WTC11 (cell line): ENCODE measurements at regions not wholly inside any gene's neighbourhood (a gene's known extent, or its start where the extent isn't known, plus 50 kb on each side); places are given as distances from the start of the nearest gene placed in this dataset.

Experiments used
- ATAC-seq: fragments of 200-7000 bp; cut with Tn5 transposase; 2 replicates; pipeline ENCODE4 v1.10.0; 2021; ENCODE audit warnings: mild to moderate bottlenecking, moderate library complexity
- CTCF ChIA-PET: fragments of 300-600 bp; sonication (Branson Sonifier 250); formaldehyde crosslinking; loops from one replicate; lab custom pipeline; 2021; ENCODE audit warnings: antibody characterized with exemption; lab: Charles Lee
- POLR2A ChIA-PET: fragments of 350-600 bp; sonication (Branson Sonifier 250); formaldehyde crosslinking; loops from one replicate; lab custom pipeline; 2021; ENCODE audit warnings: antibody characterized with exemption; lab: Charles Lee
- DNase-seq: peaks from one replicate; pipeline ENCODE4 v3.0.0; 2021; ENCODE audit warnings: low spot score
- H3K27ac Mint-ChIP-seq: 2 replicates; pipeline ENCODE4 v1.8.0; 2021; ENCODE audit warnings: mixed read lengths
- H3K27me3 Mint-ChIP-seq: 2 replicates; pipeline ENCODE4 v1.8.0; 2021; ENCODE audit warnings: low read depth, mild to moderate bottlenecking, moderate library complexity, mixed read lengths
- H3K36me3 Mint-ChIP-seq: 2 replicates; pipeline ENCODE4 v1.8.0; 2021; ENCODE audit warnings: mixed read lengths
- H3K4me1 Mint-ChIP-seq: 2 replicates; pipeline ENCODE4 v1.8.0; 2022; ENCODE audit warnings: mixed read lengths
- H3K4me3 Mint-ChIP-seq: 2 replicates; pipeline ENCODE4 v1.8.0; 2021; ENCODE audit warnings: mild to moderate bottlenecking, moderate library complexity, mixed read lengths
- H3K9me3 Mint-ChIP-seq: 2 replicates; pipeline ENCODE4 v1.8.0; 2021; ENCODE audit warnings: mixed read lengths
- ATF1 ChIP-seq: sonication (generic); formaldehyde crosslinking; IDR thresholded peaks from 2 replicates; pipeline ENCODE4 v1.8.1; 2023; ENCODE audit warnings: mild to moderate bottlenecking, moderate library complexity, missing genetic modification reagents
- GRHL2 ChIP-seq: fragments of 250-450 bp; sonication (Bioruptor Pico); IDR thresholded peaks from 2 replicates; pipeline ENCODE4 v1.8.0; 2022; ENCODE audit warnings: mild to moderate bottlenecking, moderate library complexity; ENCODE audit not compliant: insufficient replicate concordance, severe bottlenecking
- GTF2I ChIP-seq: fragments of 250-450 bp; sonication (Bioruptor Pico); conservative IDR thresholded peaks from 2 replicates; pipeline ENCODE4 v1.4.0; 2021; ENCODE audit warnings: mild to moderate bottlenecking
- IRF2 ChIP-seq: sonication (generic); formaldehyde crosslinking; IDR thresholded peaks from 2 replicates; pipeline ENCODE4 v1.8.0; 2022; ENCODE audit warnings: low read depth, missing genetic modification reagents, borderline replicate concordance
- KAT7 ChIP-seq: sonication (generic); formaldehyde crosslinking; IDR thresholded peaks from 2 replicates; pipeline ENCODE4 v1.8.1; 2023; ENCODE audit warnings: missing genetic modification reagents, mild to moderate bottlenecking, borderline replicate concordance
- MXD4 ChIP-seq: fragments of 250-450 bp; sonication (Bioruptor Pico); IDR thresholded peaks from 2 replicates; pipeline ENCODE4 v1.8.0; 2021; ENCODE audit warnings: mild to moderate bottlenecking, moderate library complexity, borderline replicate concordance
- NR3C1 ChIP-seq: sonication (generic); formaldehyde crosslinking; conservative IDR thresholded peaks from 2 replicates; pipeline ENCODE4 v1.8.1; 2023; ENCODE audit warnings: low read depth, mild to moderate bottlenecking, missing genetic modification reagents
- PRRX2 ChIP-seq: fragments of 250-450 bp; sonication (Bioruptor Pico); IDR thresholded peaks from 2 replicates; pipeline ENCODE4 v1.8.0; 2021; ENCODE audit warnings: mild to moderate bottlenecking
- RORB ChIP-seq: fragments of 250-450 bp; sonication (Bioruptor Pico); IDR thresholded peaks from 2 replicates; pipeline ENCODE4 v1.9.0; 2021; ENCODE audit warnings: mild to moderate bottlenecking
- TCF7 ChIP-seq: sonication (generic); formaldehyde crosslinking; IDR thresholded peaks from 2 replicates; pipeline ENCODE4 v1.8.0; 2022; ENCODE audit warnings: mild to moderate bottlenecking, low read depth, missing genetic modification reagents, moderate library complexity
- TP53 ChIP-seq: sonication (generic); formaldehyde crosslinking; IDR thresholded peaks from 2 replicates; pipeline ENCODE4 v1.8.1; 2023; ENCODE audit warnings: mild to moderate bottlenecking, missing genetic modification reagents
- ZNF138 ChIP-seq: sonication (generic); formaldehyde crosslinking; conservative IDR thresholded peaks from 2 replicates; pipeline ENCODE4 v1.8.1; 2022; ENCODE audit warnings: mild to moderate bottlenecking, moderate library complexity, missing genetic modification reagents
- ZNF219 ChIP-seq: sonication (generic); formaldehyde crosslinking; IDR thresholded peaks from 2 replicates; pipeline ENCODE4 v1.8.0; 2023; ENCODE audit warnings: missing genetic modification reagents, mild to moderate bottlenecking, borderline replicate concordance
- ZNF317 ChIP-seq: sonication (generic); formaldehyde crosslinking; IDR thresholded peaks from 2 replicates; pipeline ENCODE4 v1.8.1; 2023; ENCODE audit warnings: low read depth, mild to moderate bottlenecking, moderate library complexity, missing genetic modification reagents, borderline replicate concordance
- TF ChIP-seq, protein P1 (sequence below): fragments of 200-600 bp; IDR thresholded peaks from 2 replicates; pipeline ENCODE4 v1.8.0; 2022; ENCODE audit warnings: antibody characterized with exemption
- TF ChIP-seq, protein P2 (sequence below): sonication (generic); formaldehyde crosslinking; IDR thresholded peaks from 2 replicates; pipeline ENCODE4 v1.8.1; 2023; ENCODE audit warnings: mild to moderate bottlenecking, missing genetic modification reagents, borderline replicate concordance
- TF ChIP-seq, protein P3 (sequence below): sonication (generic); formaldehyde crosslinking; IDR thresholded peaks from 2 replicates; pipeline ENCODE4 v1.8.1; 2023; ENCODE audit warnings: mild to moderate bottlenecking, missing genetic modification reagents, moderate library complexity
- TF ChIP-seq, protein P4 (sequence below): sonication (generic); formaldehyde crosslinking; IDR thresholded peaks from 2 replicates; pipeline ENCODE4 v1.8.1; 2022; ENCODE audit warnings: low read depth, missing genetic modification reagents, borderline replicate concordance
- TF ChIP-seq, protein P5 (sequence below): sonication (generic); formaldehyde crosslinking; IDR thresholded peaks from 2 replicates; pipeline ENCODE4 v1.8.0; 2023; ENCODE audit warnings: missing genetic modification reagents, mild to moderate bottlenecking, borderline replicate concordance
- TF ChIP-seq, protein P6 (sequence below): sonication (generic); formaldehyde crosslinking; conservative IDR thresholded peaks from 2 replicates; pipeline ENCODE4 v1.8.1; 2022; ENCODE audit warnings: mild to moderate bottlenecking, missing genetic modification reagents

DNA sequence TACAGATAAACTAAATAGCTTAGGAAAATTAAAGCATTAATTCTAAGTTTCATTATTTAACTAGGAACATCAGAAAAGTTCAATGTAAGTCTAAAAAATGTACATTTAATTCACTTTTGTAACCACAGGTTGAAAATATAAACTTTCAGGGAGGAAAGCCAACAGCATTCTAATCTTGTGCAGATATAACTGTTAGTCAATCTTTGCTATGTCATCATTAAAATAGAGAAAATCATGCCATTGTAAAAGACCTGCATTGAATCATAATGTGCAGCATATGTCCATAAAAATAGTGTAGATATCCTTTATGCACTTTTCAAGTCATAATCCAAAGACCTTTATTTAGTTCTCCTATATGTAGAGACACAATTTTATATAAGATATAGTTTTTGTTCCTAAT, 207.3 kb downstream of the ALG10B start:
- H3K36me3 Mint-ChIP-seq = no peaks in the 10 kb centered on the region
- DNase-seq (no peak), ATAC-seq (no peak)
- H3K4me1 Mint-ChIP-seq = no peaks in the 10 kb centered on the region
- no peaks in the 10 kb centered on the region for H3K27me3 Mint-ChIP-seq
- H3K9me3 Mint-ChIP-seq = peaks cover 3% of the 10 kb centered on the region; the same call in 1 of the 2 replicates
- ChIA-PET CTCF (no interaction called here), POLR2A (no interaction called here)
- no peak overlapping the region for H3K4me3 Mint-ChIP-seq
- TF ChIP-seq GRHL2 (CRISPR knock-in tag) (no peak), GTF2I (no peak), ZNF317 (CRISPR knock-in tag) (no peak), ZNF219 (no peak), IRF2 (CRISPR knock-in tag) (no peak), KAT7 (no peak), RORB (CRISPR knock-in tag) (no peak), MXD4 (CRISPR knock-in tag) (no peak), TCF7 (CRISPR knock-in tag) (no peak)
- TF ChIP-seq, protein P1, sequence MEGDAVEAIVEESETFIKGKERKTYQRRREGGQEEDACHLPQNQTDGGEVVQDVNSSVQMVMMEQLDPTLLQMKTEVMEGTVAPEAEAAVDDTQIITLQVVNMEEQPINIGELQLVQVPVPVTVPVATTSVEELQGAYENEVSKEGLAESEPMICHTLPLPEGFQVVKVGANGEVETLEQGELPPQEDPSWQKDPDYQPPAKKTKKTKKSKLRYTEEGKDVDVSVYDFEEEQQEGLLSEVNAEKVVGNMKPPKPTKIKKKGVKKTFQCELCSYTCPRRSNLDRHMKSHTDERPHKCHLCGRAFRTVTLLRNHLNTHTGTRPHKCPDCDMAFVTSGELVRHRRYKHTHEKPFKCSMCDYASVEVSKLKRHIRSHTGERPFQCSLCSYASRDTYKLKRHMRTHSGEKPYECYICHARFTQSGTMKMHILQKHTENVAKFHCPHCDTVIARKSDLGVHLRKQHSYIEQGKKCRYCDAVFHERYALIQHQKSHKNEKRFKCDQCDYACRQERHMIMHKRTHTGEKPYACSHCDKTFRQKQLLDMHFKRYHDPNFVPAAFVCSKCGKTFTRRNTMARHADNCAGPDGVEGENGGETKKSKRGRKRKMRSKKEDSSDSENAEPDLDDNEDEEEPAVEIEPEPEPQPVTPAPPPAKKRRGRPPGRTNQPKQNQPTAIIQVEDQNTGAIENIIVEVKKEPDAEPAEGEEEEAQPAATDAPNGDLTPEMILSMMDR = no peak
- TF ChIP-seq, protein P2, sequence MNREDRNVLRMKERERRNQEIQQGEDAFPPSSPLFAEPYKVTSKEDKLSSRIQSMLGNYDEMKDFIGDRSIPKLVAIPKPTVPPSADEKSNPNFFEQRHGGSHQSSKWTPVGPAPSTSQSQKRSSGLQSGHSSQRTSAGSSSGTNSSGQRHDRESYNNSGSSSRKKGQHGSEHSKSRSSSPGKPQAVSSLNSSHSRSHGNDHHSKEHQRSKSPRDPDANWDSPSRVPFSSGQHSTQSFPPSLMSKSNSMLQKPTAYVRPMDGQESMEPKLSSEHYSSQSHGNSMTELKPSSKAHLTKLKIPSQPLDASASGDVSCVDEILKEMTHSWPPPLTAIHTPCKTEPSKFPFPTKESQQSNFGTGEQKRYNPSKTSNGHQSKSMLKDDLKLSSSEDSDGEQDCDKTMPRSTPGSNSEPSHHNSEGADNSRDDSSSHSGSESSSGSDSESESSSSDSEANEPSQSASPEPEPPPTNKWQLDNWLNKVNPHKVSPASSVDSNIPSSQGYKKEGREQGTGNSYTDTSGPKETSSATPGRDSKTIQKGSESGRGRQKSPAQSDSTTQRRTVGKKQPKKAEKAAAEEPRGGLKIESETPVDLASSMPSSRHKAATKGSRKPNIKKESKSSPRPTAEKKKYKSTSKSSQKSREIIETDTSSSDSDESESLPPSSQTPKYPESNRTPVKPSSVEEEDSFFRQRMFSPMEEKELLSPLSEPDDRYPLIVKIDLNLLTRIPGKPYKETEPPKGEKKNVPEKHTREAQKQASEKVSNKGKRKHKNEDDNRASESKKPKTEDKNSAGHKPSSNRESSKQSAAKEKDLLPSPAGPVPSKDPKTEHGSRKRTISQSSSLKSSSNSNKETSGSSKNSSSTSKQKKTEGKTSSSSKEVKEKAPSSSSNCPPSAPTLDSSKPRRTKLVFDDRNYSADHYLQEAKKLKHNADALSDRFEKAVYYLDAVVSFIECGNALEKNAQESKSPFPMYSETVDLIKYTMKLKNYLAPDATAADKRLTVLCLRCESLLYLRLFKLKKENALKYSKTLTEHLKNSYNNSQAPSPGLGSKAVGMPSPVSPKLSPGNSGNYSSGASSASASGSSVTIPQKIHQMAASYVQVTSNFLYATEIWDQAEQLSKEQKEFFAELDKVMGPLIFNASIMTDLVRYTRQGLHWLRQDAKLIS = no peak
- H3K27ac Mint-ChIP-seq = no peak overlapping the region

DNA sequence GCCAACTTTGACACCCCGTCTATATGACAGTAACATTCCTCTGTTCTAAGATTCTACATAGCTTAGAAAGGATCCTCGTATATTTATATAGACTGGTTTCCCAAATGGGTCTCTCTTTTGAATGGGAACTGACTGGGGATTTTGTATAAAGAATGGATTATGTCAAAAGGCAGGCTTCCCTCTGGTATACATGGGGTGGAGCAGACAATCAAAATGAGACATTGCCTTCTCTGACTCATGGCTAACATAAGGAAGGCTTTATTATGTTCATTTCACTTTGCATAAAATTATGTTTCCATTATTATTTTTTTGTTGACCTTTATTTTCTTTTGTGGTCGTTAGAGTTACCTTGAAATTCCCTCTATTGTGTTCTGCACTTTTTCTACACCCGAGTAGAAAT, 211.1 kb downstream of the ALG10B start:
- TF ChIP-seq, protein P3, sequence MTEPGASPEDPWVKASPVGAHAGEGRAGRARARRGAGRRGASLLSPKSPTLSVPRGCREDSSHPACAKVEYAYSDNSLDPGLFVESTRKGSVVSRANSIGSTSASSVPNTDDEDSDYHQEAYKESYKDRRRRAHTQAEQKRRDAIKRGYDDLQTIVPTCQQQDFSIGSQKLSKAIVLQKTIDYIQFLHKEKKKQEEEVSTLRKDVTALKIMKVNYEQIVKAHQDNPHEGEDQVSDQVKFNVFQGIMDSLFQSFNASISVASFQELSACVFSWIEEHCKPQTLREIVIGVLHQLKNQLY = no peak
- TF ChIP-seq TP53 = no peak
- TF ChIP-seq, protein P1 = no peak
- TF ChIP-seq, protein P4, sequence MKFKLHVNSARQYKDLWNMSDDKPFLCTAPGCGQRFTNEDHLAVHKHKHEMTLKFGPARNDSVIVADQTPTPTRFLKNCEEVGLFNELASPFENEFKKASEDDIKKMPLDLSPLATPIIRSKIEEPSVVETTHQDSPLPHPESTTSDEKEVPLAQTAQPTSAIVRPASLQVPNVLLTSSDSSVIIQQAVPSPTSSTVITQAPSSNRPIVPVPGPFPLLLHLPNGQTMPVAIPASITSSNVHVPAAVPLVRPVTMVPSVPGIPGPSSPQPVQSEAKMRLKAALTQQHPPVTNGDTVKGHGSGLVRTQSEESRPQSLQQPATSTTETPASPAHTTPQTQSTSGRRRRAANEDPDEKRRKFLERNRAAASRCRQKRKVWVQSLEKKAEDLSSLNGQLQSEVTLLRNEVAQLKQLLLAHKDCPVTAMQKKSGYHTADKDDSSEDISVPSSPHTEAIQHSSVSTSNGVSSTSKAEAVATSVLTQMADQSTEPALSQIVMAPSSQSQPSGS (CRISPR knock-in tag) = no peak
- TF ChIP-seq, protein P5, sequence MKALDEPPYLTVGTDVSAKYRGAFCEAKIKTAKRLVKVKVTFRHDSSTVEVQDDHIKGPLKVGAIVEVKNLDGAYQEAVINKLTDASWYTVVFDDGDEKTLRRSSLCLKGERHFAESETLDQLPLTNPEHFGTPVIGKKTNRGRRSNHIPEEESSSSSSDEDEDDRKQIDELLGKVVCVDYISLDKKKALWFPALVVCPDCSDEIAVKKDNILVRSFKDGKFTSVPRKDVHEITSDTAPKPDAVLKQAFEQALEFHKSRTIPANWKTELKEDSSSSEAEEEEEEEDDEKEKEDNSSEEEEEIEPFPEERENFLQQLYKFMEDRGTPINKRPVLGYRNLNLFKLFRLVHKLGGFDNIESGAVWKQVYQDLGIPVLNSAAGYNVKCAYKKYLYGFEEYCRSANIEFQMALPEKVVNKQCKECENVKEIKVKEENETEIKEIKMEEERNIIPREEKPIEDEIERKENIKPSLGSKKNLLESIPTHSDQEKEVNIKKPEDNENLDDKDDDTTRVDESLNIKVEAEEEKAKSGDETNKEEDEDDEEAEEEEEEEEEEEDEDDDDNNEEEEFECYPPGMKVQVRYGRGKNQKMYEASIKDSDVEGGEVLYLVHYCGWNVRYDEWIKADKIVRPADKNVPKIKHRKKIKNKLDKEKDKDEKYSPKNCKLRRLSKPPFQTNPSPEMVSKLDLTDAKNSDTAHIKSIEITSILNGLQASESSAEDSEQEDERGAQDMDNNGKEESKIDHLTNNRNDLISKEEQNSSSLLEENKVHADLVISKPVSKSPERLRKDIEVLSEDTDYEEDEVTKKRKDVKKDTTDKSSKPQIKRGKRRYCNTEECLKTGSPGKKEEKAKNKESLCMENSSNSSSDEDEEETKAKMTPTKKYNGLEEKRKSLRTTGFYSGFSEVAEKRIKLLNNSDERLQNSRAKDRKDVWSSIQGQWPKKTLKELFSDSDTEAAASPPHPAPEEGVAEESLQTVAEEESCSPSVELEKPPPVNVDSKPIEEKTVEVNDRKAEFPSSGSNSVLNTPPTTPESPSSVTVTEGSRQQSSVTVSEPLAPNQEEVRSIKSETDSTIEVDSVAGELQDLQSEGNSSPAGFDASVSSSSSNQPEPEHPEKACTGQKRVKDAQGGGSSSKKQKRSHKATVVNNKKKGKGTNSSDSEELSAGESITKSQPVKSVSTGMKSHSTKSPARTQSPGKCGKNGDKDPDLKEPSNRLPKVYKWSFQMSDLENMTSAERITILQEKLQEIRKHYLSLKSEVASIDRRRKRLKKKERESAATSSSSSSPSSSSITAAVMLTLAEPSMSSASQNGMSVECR (CRISPR knock-in tag) = no peak
- no peak for TF ChIP-seq ATF1 (CRISPR knock-in tag)
- no peak for TF ChIP-seq GRHL2 (CRISPR knock-in tag)
- TF ChIP-seq, protein P6, sequence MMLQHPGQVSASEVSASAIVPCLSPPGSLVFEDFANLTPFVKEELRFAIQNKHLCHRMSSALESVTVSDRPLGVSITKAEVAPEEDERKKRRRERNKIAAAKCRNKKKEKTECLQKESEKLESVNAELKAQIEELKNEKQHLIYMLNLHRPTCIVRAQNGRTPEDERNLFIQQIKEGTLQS (CRISPR knock-in tag) = no peak
- TF ChIP-seq NR3C1 (CRISPR knock-in tag) = no peak
- no peak for TF ChIP-seq RORB (CRISPR knock-in tag)
- no peak for TF ChIP-seq PRRX2
- no peak for TF ChIP-seq ZNF317 (CRISPR knock-in tag)
- TF ChIP-seq ZNF138 (CRISPR knock-in tag) = no peak
- ATAC-seq (no peak), DNase-seq (no peak)
- H3K36me3 Mint-ChIP-seq = no peaks in the 10 kb centered on the region
- ChIA-PET POLR2A (no interaction called here), CTCF (no interaction called here)
- peaks cover 7% of the 10 kb centered on the region for H3K9me3 Mint-ChIP-seq
- no peak overlapping the region for H3K4me3 Mint-ChIP-seq
- H3K27ac Mint-ChIP-seq = no peak overlapping the region
- no peaks in the 10 kb centered on the region for H3K27me3 Mint-ChIP-seq
- H3K4me1 Mint-ChIP-seq = no peaks in the 10 kb centered on the region
